ENCODE measurements at regions not wholly inside any gene's neighbourhood (a gene's known extent, or its start where the extent isn't known, plus 50 kb on each side); places are given as distances from the start of the nearest gene placed in this dataset.
"Not testable (repeated sequence)": the region's sequence is repeated elsewhere in the genome, so short reads cannot be mapped to it uniquely, and the experiment has no call there.

DNA sequence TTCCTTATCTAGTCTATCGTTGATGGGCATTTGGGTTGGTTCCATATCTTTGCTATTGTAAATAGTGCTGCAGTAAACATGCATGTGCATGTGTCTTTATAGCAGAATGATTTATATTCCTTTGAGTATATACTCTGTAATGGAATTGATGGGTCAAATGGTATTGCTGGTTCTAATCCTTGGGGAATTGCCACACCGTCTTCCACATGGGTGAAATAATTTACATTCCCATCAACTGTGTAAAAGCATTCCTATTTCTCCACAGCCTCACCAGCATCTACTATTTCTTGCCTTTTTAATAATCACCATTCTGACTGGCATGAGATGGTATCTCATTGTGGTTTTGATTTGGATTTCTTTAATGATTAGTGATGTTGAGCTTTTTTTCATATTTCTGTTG, 430.5 kb upstream of the TMPRSS15 start:
- not testable (repeated sequence) for TF ChIP-seq YY1 (IDR thresholded peaks at IDR 0.05; ENCODE audit: insufficient read depth, insufficient read length); ZNF274 (IDR thresholded peaks at IDR 0.05; ENCODE audit: low read depth, low read length); SUZ12 (IDR thresholded peaks at IDR 0.05; ENCODE audit: extremely low read depth, insufficient read depth, insufficient read length)

All from NT2/D1 (cell line).